ENCODE measurements at regions not wholly inside any gene's neighbourhood (a gene's known extent, or its start where the extent isn't known, plus 50 kb on each side); places are given as distances from the start of the nearest gene placed in this dataset.

- no peak for DNase-seq (ENCODE audit: low read depth in 4 of 4, low spot score in 2 of 4)
Measured at GRCh38 chr3:40846451-40846850, 321.7 kb downstream of the ZNF621 start.

- DNase-seq (ENCODE audit: low read depth in 4 of 4, low spot score in 2 of 4) = no peak
Measured at GRCh38 chr3:40847551-40847992, 322.8 kb downstream of the ZNF621 start.

- peak in 1 of 4 donors; percentile 8 for DNase-seq (ENCODE audit: low read depth in 4 of 4, low spot score in 2 of 4)
Measured at GRCh38 chr3:40848421-40848820, 323.7 kb downstream of the ZNF621 start.

GRCh38 chr3:40850861-40851260 lies 326.1 kb downstream of the ZNF621 start:
- no peak for DNase-seq (ENCODE audit: low read depth in 4 of 4, low spot score in 2 of 4)

- DNase-seq (ENCODE audit: low read depth in 4 of 4, low spot score in 2 of 4) = no peak
Measured at GRCh38 chr3:40851836-40852235, 327.1 kb downstream of the ZNF621 start.

GRCh38 chr3:40852712-40853111 lies 328.0 kb downstream of the ZNF621 start:
- no peak for DNase-seq (ENCODE audit: low read depth in 4 of 4, low spot score in 2 of 4)

- DNase-seq (ENCODE audit: low read depth in 4 of 4, low spot score in 2 of 4) = no peak
Measured at GRCh38 chr3:40853474-40853873, 328.7 kb downstream of the ZNF621 start.

- DNase-seq (ENCODE audit: low read depth in 4 of 4, low spot score in 2 of 4) = no peak
Measured at GRCh38 chr3:40855871-40856270, 331.1 kb downstream of the ZNF621 start.

- no peak for DNase-seq (ENCODE audit: low read depth in 4 of 4, low spot score in 2 of 4)
Measured at GRCh38 chr3:40858364-40859115, 333.8 kb downstream of the ZNF621 start.

GRCh38 chr3:40862946-40863345 lies 336.4 kb upstream of the CTNNB1 start:
- DNase-seq (ENCODE audit: low read depth in 4 of 4, low spot score in 2 of 4) = no peak

GRCh38 chr3:40864146-40864782 lies 335.0 kb upstream of the CTNNB1 start:
- DNase-seq (ENCODE audit: low read depth in 4 of 4, low spot score in 2 of 4) = no peak

GRCh38 chr3:40864915-40865314 lies 334.4 kb upstream of the CTNNB1 start:
- no peak for DNase-seq (ENCODE audit: low read depth in 4 of 4, low spot score in 2 of 4)

- no peak for DNase-seq (ENCODE audit: low read depth in 4 of 4, low spot score in 2 of 4)
Measured at GRCh38 chr3:40867797-40868196, 331.5 kb upstream of the CTNNB1 start.

GRCh38 chr3:40869013-40869412 lies 330.3 kb upstream of the CTNNB1 start:
- DNase-seq (ENCODE audit: low read depth in 4 of 4, low spot score in 2 of 4) = no peak

- no peak for DNase-seq (ENCODE audit: low read depth in 4 of 4, low spot score in 2 of 4)
Measured at GRCh38 chr3:40869939-40870338, 329.4 kb upstream of the CTNNB1 start.

- no peak for DNase-seq (ENCODE audit: low read depth in 4 of 4, low spot score in 2 of 4)
Measured at GRCh38 chr3:40871394-40871793, 327.9 kb upstream of the CTNNB1 start.

- DNase-seq (ENCODE audit: low read depth in 4 of 4, low spot score in 2 of 4) = no peak
Measured at GRCh38 chr3:40872258-40872920, 326.9 kb upstream of the CTNNB1 start.

GRCh38 chr3:40873476-40873875 lies 325.8 kb upstream of the CTNNB1 start:
- DNase-seq (ENCODE audit: low read depth in 4 of 4, low spot score in 2 of 4) = no peak

GRCh38 chr3:40873934-40874699 lies 325.2 kb upstream of the CTNNB1 start:
- DNase-seq (ENCODE audit: low read depth in 4 of 4, low spot score in 2 of 4) = no peak

GRCh38 chr3:40875581-40875980 lies 323.7 kb upstream of the CTNNB1 start:
- DNase-seq (ENCODE audit: low read depth in 4 of 4, low spot score in 2 of 4) = no peak

- DNase-seq (ENCODE audit: low read depth in 4 of 4, low spot score in 2 of 4) = no peak
Measured at GRCh38 chr3:40876009-40876408, 323.3 kb upstream of the CTNNB1 start.

Measured in left renal cortex interstitium (tissue), 4 donors.